GM21526 (cell line): ENCODE measurements at regions not wholly inside any gene's neighbourhood (a gene's known extent, or its start where the extent isn't known, plus 50 kb on each side); places are given as distances from the start of the nearest gene placed in this dataset.
"Not testable (repeated sequence)": the region's sequence is repeated elsewhere in the genome, so short reads cannot be mapped to it uniquely, and the experiment has no call there.

Experiments
- ATAC-seq: cut with Tn5 transposase; IDR thresholded peaks from one replicate; pipeline ENCODE4 v1.9.1; 2021; ENCODE audit warnings: moderate library complexity; ENCODE audit not compliant: unreplicated experiment, low FRiP score

DNA sequence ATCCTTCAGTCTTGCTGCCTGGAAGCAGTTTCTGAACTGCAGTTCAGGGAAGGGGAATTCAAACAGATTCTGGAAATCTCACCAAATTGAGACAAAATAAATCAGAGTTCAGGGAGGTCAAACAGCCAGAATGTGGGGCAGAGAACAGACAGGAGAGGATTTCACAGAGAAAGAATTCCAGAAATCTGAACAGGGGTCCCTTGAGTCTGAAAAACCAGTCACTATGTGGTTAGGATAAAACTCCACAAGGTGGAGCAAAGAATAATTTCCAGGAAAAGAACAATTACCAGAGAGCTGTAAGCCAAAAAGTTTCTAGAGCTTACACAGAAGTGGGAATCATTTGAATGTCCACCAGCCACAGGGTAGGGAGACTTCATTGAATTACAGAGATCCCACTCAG is 84.7 kb downstream of the URB2 start:
- ATAC-seq: no peak

DNA sequence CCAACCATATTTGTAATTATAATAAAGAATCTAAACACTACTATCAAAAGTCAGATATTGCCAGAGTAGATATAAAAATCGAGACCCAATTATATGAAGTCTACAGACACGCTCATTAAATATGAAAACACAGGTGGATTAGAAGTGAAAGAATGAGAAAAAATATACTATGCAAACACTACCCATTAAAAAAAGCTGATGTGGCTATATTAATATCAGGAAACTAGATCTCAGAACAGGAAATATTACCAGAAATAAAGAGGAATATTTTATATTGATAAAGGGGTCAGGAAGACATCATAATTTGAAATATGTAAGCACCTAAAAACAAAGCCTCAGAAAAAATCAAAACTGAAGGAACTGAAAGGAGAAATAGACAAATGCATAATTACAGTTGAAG is 88.3 kb downstream of the URB2 start:
- ATAC-seq: no peak

DNA sequence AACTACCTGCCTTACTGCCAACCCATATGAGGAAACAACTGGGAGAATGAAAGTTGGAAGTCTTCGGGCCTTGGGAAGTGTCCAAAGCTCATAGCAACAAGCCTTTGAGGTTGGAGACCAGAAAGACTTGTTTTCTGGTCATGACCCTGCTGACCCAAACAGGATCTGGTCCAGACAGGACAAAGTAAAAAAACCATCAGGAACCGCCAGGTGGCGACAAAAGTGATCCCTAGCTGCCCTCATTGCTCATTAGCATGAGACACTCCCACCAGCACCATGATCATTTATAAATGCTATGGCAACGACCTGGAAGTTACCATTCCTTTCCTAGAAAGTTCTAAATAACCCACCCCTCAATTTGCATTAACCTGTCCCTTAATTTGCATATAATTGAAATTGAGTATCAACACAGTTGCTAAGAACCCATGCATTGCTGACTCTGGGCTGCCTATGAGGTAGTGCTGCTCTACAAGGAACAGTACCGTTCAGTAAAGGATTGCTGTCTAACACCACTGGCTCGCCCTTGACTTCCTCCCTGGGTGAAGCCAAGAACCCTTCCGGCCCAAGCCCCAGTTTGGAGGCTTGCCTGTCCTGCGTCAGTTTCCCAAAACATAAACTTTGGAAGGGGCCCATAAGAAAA is 89.0 kb downstream of the URB2 start:
- ATAC-seq: no peak

DNA sequence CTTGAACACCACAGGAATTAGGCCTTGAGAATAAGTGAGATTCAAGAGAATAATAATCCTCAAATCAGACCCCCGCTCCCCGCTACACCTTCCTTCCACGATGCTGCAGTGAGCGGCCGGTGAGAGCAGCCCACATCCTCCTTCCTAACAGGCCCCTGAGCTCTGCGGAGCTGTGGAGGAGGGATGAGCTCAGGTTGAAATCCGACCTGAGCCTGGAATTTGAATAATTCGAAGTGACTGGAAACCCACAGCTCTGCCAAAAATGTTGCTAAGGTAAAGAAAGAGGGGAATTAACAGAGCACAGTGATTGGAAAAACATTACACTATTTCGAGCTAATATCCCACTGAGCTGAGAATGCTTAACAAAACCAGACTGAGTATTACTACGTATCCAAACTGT is 90.0 kb downstream of the URB2 start:
- ATAC-seq: no peak

DNA sequence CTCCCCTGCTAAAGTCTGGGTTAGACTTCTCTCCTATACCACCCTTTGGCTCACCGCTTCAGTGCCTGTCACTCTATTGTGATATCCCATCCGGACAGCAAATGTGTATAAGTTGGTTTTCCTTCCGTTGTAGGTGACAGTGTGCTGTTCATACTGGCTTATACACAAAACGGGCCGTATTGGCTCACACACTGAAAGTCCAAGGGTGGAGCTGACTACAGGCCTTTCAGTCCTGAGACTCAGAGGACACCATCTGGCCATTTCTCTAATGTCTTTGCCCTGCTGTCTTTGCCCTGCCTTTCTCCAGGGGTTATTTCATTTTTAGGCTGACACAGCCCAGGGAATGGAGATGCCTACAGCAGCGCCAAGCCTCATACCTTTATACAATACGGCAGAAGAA is 90.7 kb downstream of the URB2 start:
- no peak for ATAC-seq

DNA sequence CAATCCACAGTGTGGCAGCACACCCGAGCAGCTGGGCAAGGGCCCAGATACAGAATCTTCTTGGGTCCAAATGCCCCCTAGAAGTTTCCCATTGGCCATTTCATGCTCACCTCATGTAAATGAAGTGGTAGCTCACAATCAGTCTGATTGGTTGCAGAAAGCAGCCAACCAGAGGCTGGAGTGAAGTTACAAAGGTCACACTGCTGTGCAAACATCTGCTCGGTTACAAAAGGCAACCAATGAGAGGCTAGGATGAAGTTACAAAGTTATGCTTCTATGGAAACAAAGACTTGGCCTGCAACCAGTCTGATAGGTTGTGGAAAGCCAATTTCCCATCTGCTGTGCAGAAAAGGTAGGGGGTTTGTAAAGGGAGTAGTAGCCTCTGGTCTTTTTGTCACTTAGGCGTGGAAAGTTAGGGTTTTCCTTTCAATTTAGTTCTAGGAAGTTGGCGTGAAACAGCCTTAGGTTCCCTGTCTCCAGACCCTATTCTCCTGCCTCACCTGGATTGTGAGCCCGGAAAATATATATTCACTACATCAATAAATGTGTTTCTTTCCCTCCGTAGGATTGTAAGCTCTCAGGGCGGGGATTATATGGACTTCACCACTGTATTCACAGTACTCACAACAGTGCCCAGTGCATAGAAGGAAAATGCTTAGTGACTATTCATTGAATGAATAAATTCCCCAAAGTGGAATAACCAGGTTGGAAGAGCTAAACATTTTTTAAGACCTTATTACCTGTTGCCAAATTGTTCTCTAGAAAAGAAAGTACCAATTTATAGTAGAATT is 91.9 kb downstream of the URB2 start:
- no peak for ATAC-seq

DNA sequence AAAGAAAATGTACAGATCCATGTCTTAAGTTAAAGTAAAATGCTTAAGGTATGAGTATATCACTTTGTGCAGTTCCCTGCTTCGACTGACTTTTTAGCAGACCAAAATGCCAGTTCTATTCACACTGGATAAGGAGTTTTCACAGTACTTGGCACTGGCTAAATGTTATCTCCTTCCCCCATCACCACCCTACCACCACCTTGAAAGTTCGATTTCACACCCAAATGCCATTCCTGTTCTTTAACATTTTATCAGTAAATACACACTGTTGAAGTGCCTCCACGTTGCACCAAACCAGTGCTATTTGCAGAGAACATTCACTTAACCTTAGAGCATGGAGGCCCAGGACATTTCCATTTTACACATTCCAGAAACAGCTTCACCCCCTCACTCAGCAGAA is 100.0 kb downstream of the URB2 start:
- ATAC-seq: no peak

DNA sequence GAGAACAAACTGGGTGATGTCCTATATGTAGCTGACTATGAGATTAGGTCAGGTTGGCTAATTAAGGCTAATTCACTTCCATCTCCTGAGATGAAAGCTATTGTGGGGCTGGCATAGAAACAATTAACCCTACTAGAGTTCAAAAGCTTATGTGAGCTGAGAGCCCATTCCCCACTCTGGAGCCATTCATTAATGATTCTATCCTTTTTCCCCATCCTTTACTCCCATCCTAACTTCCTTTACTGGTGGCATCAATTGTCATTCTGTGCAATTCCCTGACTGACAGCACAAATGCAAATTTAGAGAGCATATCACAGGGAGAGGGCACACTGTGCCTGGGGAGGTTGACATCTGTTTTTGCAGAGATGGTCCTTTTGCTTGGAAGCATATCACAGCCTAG is 103.9 kb downstream of the URB2 start:
- ATAC-seq: no peak

DNA sequence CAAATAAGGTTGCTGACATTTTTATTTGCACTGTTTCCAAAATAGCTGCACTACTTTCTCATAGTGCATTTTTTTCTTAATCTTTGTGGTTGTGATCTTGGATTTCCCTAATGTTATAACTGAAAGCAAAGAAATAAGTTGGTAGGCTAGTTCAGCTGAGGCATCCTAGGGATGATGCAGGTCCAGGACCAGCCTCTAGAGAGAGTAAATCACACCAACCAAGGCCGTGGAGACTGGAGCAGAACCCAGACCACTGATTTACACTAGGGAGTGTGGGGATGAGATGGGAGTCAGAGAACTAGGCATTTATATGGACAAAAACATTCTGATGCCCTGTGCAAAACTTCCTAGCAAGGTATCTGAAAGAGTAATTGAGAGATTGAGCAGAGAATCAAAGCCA is 104.5 kb downstream of the URB2 start:
- no peak for ATAC-seq

DNA sequence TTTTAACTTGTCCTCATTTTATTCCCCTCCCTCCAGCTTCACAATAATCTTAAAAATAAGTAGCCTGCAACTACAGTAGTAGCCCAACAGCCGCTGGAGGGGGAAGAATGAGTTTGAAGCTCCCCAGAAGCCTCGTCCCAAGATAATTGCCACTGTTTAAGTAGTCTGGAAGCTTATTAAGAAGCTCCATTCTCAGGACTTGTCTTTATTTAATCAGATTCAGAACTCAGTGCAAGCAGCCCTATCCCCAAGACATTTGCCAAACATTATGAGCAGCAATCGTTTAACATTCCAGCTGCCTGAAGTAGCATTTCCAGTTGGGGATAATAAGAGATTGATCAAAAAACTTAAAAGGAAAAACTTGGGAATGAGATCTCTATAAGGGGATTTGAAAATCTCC is 106.0 kb downstream of the URB2 start:
- ATAC-seq: no peak

DNA sequence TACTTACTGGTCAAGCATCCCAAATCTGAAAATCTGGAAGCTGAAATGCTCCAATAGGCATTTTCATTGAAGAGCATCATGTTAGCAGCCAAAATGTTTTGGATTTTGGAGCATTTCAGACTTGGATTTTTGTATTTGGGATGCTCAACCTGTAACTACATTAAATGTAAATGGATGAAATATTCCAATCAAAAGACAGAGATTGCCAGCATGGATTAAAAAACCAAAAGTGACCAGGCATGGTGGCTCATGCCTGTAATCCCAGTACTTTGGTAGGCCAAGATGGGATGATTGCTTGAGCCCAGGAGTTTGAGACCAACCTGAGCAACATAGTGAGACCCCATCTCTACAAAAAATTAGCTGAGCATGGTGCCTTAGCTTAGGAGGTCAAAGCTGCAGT is 110.3 kb downstream of the URB2 start:
- no peak for ATAC-seq

DNA sequence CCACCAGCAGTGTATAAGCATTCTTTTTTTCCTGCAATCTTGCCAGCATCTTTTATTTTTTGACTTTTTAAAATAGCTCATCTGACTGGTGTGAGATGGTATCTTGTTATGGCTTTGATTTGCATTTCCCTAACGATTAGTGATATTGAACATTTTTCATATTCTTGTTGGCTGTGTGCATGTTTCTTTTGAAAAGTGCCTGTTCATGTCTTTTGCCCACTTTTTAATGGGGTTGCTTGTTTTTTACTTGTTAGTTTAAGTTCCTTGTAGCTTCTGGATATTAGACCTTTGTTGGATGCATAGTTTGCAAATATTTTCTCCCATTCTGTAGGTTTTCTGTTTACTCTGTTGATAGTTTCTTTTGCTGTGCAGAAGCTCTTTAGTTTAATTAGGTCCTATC is 116.6 kb downstream of the URB2 start:
- ATAC-seq: not testable (repeated sequence)

DNA sequence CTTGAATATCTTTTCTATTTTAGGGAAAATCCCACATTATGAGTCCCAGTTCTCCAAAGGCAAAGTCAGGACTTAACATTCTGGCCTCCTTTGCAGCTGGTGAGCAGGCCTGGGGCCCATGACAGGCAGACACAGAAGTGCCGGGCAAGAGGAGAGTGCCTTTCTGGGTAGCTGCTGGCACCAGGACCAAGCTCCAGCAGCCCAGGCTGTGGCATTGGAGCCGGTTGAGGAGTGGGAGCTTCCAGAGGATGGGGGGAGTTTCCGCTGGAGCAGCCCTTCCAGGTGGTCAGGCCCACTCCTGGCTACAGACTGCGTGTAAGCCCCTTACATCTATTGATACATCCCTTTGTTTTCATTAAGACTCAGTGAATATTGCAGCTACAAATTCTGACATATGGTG is 123.9 kb downstream of the URB2 start:
- ATAC-seq: no peak

DNA sequence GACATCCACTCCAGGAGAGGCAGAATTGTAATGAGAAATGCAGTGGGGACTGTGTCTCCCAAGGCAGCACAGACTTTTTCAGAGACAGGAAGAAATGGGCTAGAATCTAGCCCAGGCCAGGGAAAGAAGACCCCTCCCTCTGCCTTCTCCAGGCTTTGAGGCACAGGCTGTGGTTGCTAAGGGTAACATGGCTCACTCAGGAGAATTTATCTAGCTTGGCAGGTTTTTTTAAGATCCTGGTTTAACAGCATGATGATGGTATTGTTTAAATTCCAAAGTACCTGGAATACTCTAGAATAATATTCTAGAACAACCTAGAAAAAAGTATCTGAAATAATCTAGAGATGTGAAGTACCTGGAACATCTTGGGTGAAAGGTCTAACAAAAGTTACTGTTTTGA is 125.6 kb downstream of the URB2 start:
- ATAC-seq: no peak

DNA sequence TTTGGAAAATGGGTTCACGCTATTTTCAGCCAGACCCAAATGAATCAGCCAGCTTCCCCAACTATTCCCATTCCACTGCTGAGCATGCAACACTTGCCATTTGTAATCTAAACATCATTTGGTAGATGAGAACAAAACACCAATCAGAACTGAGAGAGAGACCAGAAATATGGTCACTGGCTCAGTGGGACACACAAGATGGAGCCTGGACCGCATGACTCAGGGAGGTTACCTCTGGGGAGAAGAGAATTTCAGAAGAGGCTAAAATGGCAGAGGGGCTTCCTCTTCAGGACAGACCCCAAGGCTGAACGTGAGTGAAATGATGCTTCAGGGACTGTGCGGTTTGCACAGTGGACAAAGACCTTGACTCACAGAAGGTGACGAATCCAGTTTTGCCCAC is 126.6 kb downstream of the URB2 start:
- no peak for ATAC-seq

DNA sequence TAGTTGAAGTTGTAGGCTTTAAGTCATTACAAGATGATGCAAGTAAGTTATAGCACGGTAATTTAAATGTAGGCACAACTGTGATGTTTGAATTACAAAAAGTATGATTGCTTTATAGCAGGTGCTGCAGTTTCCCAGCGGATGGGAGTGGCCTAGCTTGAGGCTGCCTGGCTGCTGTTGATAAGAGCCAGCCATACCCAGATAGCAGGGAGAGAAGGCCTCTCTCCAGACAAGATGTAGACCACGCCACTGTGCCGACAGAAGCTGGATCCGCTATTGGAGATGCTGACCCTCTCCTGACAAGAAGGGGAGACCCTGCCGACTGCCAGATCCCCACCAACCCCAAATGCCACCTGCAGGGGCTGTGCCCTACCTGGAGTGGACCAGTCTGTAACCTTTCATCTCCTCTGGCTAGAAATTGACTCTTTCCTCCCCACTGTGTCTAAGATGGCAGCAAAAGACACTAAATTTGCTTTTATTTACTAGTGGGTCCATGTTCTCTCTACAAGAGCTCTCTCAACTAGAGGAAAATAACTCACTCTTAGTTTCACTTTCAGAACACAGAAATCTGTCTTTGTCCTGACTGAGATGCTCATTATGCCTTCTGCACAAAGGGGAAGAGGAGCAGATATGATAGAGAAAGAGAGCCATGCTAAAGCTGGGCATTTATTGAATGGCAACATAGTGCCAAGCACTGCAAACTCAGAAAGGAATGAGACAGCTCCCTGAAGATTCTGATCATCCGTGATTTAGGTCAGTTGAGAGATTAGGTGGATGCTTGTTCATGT is 127.9 kb downstream of the URB2 start:
- no peak for ATAC-seq

DNA sequence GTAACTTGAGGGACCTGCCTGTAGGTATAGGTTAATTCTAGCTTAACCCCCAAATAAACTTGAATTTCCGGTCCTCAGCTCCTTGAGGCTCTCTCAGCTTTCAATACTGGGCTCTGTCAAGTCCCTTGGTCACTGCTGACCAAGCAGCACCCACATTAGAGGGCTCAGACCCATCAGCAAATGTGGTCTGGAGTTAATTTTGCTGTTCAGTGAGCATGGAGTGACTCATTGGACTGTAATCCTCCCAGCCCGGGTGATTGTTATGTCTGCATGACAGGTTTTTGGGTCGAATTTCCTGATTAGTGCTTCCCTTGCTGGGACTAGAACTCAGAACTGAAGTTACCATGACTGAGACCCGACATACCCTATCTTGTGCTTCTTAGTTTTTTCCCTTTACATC is 130.6 kb downstream of the URB2 start:
- no peak for ATAC-seq

DNA sequence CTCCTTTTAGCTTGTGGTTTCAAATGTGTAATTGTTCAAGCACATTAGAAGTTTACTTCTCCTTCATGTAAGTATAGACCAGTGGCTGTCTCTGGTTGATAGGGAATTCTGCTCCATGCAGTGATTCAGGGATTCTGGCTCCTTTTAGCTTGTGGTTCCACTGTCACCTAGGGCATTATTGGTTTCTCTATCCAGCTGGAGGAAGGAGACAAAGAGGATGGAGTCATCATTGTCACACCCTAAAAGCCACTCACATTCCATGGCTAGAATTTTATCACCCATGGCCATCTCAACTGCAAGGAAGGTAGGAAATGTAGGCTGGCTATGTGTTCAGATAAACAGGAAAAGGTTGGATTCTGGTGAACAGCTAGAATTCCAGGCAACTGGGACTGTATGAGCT is 131.2 kb downstream of the URB2 start:
- ATAC-seq: no peak

DNA sequence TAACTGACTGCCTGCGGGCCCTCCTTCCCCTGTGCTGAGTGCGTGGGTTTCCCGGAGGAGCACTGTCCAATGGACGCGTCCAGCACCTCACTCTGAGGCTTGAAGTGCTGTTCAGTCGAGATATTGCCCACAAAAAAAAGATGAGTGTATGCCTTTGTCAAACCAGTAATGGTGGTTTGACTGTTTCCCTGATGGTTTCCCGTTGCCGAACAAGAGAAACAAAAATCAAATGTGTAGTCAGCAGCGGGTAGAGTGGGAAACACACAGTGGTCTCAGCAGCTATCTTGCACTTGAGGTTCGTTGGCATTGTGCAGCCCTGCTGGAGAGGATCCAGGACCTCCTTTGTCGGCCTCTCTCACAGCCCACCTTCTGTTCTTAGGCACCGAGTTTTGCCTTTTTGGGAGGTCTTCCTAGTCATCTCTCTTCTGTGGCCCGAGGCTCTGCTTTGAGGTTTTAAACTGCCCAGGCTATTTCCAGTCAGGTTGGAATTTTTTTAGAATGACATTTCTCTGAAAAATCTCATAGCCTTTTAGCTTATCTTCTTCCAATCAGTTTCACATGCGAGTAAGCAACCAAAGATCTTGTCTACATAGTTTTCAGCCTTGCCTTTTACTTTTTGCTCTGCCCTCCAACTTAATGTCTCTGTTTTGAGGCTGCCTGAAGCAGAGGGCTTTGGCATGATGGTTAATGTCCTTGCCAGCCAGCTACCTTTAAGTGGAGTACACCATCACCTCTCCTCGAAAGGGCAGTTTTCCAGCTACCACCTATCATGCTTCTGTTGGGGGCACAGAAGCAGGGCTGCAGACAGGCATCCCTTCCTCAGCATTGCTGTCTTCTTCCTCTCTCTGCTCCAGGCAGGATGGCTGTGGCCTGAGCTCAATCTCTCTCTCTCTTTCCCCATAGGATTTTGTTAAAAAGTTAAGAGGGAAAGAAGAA is 132.3 kb downstream of the URB2 start:
- no peak for ATAC-seq

DNA sequence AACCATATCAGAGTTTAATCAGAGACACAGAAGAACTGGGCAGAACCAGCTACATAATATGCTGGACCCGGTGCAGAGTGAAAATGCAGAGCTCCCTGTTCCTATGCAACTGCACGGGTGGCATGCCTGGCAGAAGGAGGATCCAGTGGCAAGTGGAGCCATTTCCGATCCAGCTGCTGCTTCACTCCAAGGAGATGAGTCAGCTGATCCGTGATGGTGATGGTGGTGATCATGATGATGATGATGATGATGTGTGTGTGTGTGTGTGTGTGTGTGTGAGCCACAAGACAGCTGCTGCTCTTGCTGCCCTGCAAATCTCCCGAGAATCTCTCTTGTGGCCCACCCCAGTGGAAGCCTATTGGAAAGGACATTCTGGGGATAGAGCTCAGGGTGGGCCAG is 133.0 kb downstream of the URB2 start:
- no peak for ATAC-seq

DNA sequence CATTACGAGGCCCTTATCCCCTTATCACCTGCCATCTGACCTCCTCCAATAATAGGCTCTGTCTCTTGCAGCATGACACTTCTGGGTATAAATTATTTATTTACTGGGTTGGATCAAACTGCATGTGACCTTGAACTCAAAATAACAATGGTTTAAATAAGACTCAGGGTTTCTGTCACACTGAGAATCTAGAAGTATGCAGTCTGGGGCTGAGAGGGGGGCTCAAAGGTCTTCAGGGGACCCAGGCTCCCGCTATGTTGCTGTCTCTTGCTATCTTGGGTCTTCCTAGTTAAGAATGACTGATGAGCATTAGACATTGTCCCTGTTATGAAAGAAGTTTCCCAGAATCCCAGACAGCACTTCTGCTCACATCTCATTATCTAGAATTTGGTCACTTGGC is 133.5 kb downstream of the URB2 start:
- ATAC-seq: no peak
